ENCODE measurements at regions not wholly inside any gene's neighbourhood (a gene's known extent, or its start where the extent isn't known, plus 50 kb on each side); places are given as distances from the start of the nearest gene placed in this dataset.

DNA sequence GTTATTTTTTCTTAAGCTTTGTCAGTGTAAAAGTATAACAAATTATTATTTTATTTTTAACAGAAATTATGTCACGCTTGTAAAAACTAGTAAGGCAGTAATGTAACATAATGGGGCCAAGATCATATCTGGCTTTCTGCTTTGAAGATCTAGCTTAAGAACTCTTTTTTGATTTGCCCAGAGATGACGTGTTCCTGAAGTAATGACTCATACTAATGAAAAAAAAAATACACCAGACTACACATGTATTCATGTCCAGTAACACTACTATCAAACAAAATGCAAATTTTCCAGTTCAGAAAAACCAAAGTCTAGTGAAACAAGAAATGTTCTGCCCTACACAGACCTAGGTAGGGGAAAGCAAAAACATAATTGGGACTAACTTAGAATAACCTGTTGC, 432.2 kb upstream of the ATXN7L3B start:
- no peaks in the 10 kb centered on the region for H3K9me3 ChIP-seq (replicated peaks in 1 of 2; ENCODE audit: control insufficient read depth in 1 of 2, insufficient read depth in 1 of 2, low read length in 2 of 2)
- WGBS (ENCODE audit: insufficient coverage), result no CpG with 5 or more reads among the region's 2 CpGs
- no peak overlapping the region for H2AFZ ChIP-seq (ENCODE audit: insufficient read depth, low read depth, low read length, poor library complexity, severe bottlenecking)

DNA sequence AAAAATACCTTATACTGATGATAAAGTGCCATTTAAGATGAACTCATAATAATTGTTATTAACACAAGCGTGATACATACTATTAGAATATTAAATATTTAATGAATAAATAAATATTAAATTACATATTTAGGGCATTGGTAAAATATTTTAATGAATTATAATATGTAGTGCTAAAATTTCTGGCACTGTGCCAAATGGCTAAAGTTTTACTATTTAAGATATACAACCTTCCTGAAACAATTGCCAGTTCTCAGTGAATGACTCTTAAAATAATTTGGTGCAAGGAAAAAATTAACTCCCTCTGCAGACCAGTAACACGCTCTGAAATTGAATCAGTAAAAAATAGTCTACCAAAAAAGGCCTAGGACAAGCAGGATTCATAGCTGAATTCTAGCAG, 428.9 kb upstream of the ATXN7L3B start:
- H2AFZ ChIP-seq (ENCODE audit: insufficient read depth, low read depth, low read length, poor library complexity, severe bottlenecking), result no peak overlapping the region
- TF ChIP-seq, protein P1, sequence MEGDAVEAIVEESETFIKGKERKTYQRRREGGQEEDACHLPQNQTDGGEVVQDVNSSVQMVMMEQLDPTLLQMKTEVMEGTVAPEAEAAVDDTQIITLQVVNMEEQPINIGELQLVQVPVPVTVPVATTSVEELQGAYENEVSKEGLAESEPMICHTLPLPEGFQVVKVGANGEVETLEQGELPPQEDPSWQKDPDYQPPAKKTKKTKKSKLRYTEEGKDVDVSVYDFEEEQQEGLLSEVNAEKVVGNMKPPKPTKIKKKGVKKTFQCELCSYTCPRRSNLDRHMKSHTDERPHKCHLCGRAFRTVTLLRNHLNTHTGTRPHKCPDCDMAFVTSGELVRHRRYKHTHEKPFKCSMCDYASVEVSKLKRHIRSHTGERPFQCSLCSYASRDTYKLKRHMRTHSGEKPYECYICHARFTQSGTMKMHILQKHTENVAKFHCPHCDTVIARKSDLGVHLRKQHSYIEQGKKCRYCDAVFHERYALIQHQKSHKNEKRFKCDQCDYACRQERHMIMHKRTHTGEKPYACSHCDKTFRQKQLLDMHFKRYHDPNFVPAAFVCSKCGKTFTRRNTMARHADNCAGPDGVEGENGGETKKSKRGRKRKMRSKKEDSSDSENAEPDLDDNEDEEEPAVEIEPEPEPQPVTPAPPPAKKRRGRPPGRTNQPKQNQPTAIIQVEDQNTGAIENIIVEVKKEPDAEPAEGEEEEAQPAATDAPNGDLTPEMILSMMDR (IDR thresholded peaks at IDR 0.05), result no peak
- intact Hi-C loops (cut with micrococcal nuclease), result no loop called here
- no peak for DNase-seq
- H3K27me3 ChIP-seq (ENCODE audit: control insufficient read depth in 2 of 2, insufficient read depth in 2 of 2, low read length in 2 of 2), result no peaks in the 10 kb centered on the region
- no peaks in the 10 kb centered on the region for H4K20me1 ChIP-seq (ENCODE audit: insufficient read depth, low read length)
- no peaks in the 10 kb centered on the region for H3K4me1 ChIP-seq (ENCODE audit: control insufficient read depth in 1 of 2, insufficient read depth in 2 of 2, low read length in 2 of 2)
- WGBS (ENCODE audit: insufficient coverage), result no CpG with 5 or more reads among the region's 2 CpGs
- no peak overlapping the region for H3K4me2 ChIP-seq (replicated peaks; ENCODE audit: extremely low read depth, low read length, poor library complexity, severe bottlenecking)
- no peaks in the 10 kb centered on the region for H3K79me2 ChIP-seq (ENCODE audit: insufficient read depth, low read length)
- Mint-ChIP-seq H3K36me3 (no peaks in the 10 kb centered on the region), H3K4me3 (no peak overlapping the region), H3K27ac (no peak overlapping the region), H3K4me1 (no peaks in the 10 kb centered on the region), H3K27me3 (ENCODE audit: low read depth in 3 of 3) (no peaks in the 10 kb centered on the region), H3K9me3 (peaks cover 0 to 3% (median 0%) of the 10 kb centered on the region in 7 donors)
- H3K9ac ChIP-seq (ENCODE audit: insufficient read depth, low read length, poor library complexity, severe bottlenecking), result no peak overlapping the region
- no peak overlapping the region for H3K27ac ChIP-seq (ENCODE audit: low read depth in 1 of 2, low read length in 2 of 2)
- H3K36me3 ChIP-seq (replicated peaks in 1 of 2; ENCODE audit: control insufficient read depth in 1 of 2, insufficient read depth in 2 of 2, low read length in 2 of 2), result no peaks in the 10 kb centered on the region
- H3K9me3 ChIP-seq (replicated peaks in 1 of 2; ENCODE audit: control insufficient read depth in 1 of 2, insufficient read depth in 1 of 2, low read length in 2 of 2), result peaks cover 0 to 5% of the 10 kb centered on the region in 2 donors
- H3K4me3 ChIP-seq (replicated peaks in 1 of 3; ENCODE audit: low read depth in 2 of 3, low read length in 3 of 3), result no peak overlapping the region

More for the DNA sequence above, 432.2 kb upstream of the ATXN7L3B start:
- Mint-ChIP-seq H3K27ac (no peak overlapping the region), H3K9me3 (peaks cover 0 to 3% (median 0%) of the 10 kb centered on the region in 7 donors), H3K4me1 (no peaks in the 10 kb centered on the region), H3K4me3 (no peak overlapping the region), H3K27me3 (ENCODE audit: low read depth in 3 of 3) (no peaks in the 10 kb centered on the region), H3K36me3 (no peaks in the 10 kb centered on the region)
- no peak for DNase-seq
- no peak overlapping the region for H3K9ac ChIP-seq (ENCODE audit: insufficient read depth, low read length, poor library complexity, severe bottlenecking)
- no peaks in the 10 kb centered on the region for H4K20me1 ChIP-seq (ENCODE audit: insufficient read depth, low read length)
- H3K4me1 ChIP-seq (ENCODE audit: control insufficient read depth in 1 of 2, insufficient read depth in 2 of 2, low read length in 2 of 2), result no peaks in the 10 kb centered on the region
- intact Hi-C loops (cut with micrococcal nuclease), result no loop called here
- no peaks in the 10 kb centered on the region for H3K27me3 ChIP-seq (ENCODE audit: control insufficient read depth in 2 of 2, insufficient read depth in 2 of 2, low read length in 2 of 2)
- H3K36me3 ChIP-seq (replicated peaks in 1 of 2; ENCODE audit: control insufficient read depth in 1 of 2, insufficient read depth in 2 of 2, low read length in 2 of 2), result no peaks in the 10 kb centered on the region
- no peak overlapping the region for H3K27ac ChIP-seq (ENCODE audit: low read depth in 1 of 2, low read length in 2 of 2)
- TF ChIP-seq, protein P1 (IDR thresholded peaks at IDR 0.05), result no peak
- H3K79me2 ChIP-seq (ENCODE audit: insufficient read depth, low read length), result no peaks in the 10 kb centered on the region
- no peak overlapping the region for H3K4me2 ChIP-seq (replicated peaks; ENCODE audit: extremely low read depth, low read length, poor library complexity, severe bottlenecking)
- H3K4me3 ChIP-seq (replicated peaks in 1 of 3; ENCODE audit: low read depth in 2 of 3, low read length in 3 of 3), result no peak overlapping the region

All from CD14-positive monocyte (primary cell).